NCI-H2029 treated with DMSO at 0.1 percent for 48 hours (cell line): ENCODE measurements at regions not wholly inside any gene's neighbourhood (a gene's known extent, or its start where the extent isn't known, plus 50 kb on each side); places are given as distances from the start of the nearest gene placed in this dataset.
"Not testable (repeated sequence)": the region's sequence is repeated elsewhere in the genome, so short reads cannot be mapped to it uniquely, and the experiment has no call there.

Experiments
- DNase-seq: peaks from one replicate; lab custom pipeline; 2025; lab: John Stamatoyannopoulos, UW

- no peak for DNase-seq
These were observed 91.5 kb upstream of the RREB1 start for GRCh38 chr6:7016226-7016625.

GRCh38 chr6:7021301-7021700 lies 86.5 kb upstream of the RREB1 start:
- DNase-seq: no peak

- no peak for DNase-seq
These were observed 81.9 kb upstream of the RREB1 start for GRCh38 chr6:7025861-7026260.

DNA sequence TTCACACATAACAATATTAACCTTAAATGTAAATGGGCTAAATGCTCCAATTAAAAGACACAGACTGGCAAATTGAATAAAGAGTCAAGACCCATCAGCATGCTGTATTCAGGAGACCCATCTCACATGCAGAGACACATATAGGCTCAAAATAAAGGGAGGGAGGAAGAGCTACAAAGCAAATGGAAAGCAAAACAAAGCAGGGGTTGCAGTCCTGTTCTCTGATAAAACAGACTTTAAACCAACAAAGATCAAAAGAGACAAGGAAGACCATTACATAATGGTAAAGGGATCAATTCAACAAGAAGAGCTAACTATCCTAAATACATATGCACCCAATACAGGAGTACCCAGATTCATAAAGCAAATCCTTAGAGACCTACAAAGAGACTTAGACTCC lies 78.8 kb upstream of the RREB1 start:
- not testable (repeated sequence) for DNase-seq

DNA sequence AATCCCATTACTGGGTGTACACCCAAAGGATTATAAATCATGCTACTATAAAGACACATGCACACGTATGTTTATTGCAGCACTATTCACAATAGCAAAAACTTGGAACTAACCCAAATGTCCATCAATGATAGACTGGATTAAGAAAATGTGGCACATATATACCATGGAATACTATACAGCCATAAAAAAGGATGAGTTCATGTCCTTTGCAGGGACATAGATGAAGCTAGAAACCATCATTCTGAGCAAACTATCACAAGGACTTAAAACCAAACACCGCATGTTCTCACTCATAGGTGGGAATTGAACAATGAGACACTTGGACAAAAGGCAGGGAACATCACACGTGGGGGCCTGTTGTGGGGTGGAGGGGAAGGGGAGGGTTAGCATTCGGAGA lies 76.8 kb upstream of the RREB1 start:
- DNase-seq: not testable (repeated sequence)

- DNase-seq: no peak
These were observed 74.6 kb upstream of the RREB1 start for GRCh38 chr6:7033202-7033601.

GRCh38 chr6:7034055-7034454 lies 73.7 kb upstream of the RREB1 start:
- no peak for DNase-seq

- DNase-seq: no peak
These were observed 71.9 kb upstream of the RREB1 start for GRCh38 chr6:7035837-7036249.

GRCh38 chr6:7041511-7042026 lies 66.2 kb upstream of the RREB1 start:
- DNase-seq: no peak

- DNase-seq: no peak
These were observed 65.6 kb upstream of the RREB1 start for GRCh38 chr6:7042056-7042653.

- no peak for DNase-seq
These were observed 64.9 kb upstream of the RREB1 start for GRCh38 chr6:7042654-7043545.

DNA sequence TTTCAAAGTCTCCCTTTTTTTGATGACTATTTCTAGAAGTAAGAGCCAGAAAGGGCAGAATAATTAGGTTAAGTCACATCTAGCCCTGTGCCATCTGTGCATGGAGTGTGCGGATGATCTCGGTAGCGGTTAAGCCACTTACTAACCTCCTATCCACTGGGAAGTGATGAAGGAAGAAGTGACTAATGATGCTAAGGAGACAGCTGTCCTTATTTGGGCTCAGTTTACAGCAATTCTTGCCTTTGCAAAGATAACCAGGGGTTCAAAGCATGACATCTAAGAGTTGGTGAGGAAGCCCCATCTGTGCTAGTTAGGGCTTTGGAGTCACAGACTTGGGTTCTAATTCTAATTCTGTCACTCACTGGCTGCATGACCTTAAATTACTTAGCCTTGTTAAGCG lies 62.4 kb upstream of the RREB1 start:
- DNase-seq: no peak

GRCh38 chr6:7045746-7046145 lies 62.0 kb upstream of the RREB1 start:
- DNase-seq: no peak

DNA sequence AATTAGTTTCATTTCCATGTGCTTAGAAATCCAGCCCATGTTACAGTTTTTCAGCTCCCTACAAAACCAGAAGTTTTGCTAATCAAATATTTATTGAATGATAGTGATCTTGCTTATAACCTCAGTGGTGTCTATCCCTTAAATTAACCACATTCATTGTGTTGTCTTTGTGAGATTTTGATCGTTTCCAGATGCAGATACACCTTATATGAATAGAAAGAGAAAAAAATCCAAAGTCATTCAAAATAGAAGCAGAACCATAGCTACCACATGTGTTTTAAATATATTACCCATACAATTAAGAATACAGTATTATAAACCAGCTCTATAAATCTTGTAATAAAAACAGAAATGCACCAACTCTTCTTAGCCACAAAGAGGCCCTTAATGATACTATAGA lies 60.6 kb upstream of the RREB1 start:
- DNase-seq: no peak

- no peak for DNase-seq
These were observed 59.8 kb upstream of the RREB1 start for GRCh38 chr6:7047966-7048365.

DNA sequence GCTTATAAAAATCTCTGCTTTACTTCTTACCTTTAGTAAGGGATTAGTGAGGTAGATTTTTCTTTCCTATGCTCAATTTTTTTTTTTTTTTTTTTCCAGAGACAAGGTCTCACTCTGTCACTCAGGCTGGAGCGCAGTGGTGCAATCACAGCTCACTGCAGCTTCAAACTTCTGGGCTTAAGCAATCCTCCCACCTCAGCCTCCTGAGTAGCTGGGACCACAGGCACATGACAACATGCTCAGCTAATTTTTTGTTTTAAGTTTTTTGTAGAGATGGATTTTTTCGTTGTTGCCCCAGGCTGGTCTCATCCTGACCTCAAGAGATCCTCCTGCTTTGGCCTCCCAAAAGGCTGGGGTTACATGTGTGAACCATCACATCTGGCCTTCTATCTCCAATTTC lies 58.9 kb upstream of the RREB1 start:
- no peak for DNase-seq

- DNase-seq: no peak
These were observed 57.8 kb upstream of the RREB1 start for GRCh38 chr6:7050004-7050403.

DNA sequence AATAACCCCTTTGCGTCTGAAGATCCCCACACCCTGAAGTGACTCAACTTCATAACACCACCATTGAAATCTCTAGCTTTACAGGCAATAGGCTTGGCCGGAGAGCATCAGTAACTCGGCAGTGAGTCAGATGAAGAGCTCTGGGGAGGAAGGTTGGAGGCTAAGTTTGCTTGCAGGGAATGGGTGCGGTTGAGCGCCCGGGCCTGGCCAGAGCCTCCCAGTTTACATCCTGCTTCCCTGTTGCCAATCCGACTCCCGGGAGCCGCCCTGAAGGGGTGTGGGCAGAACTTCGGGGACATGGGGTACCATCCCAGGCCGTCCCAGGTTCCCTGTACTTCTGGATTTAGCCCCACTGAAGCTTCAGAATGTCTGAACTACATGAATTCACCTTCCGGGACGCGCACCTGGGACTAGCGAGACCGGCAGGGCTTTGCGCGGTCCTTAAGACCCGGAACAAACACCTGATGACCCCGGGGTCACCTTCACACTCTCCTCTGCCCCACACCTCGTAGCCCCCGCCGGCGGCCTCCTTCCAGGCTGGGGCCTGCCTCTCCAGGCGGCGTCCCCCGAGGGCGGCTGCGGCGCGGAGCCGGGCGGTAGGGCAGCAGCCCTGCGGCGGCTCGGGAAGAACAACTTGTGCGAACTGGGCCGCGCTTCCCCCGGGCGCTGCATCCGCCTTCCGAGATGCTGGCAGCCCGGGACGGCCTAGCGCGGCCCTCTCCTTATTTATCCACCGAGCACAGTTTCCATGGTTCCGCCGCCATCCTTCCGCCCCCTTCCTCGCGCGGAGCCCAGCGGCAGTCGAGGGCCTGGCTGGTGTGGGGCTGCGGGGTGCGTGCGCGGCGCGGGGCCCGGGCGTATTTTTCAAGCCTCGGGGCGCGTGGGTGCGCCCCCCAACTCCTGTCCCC lies 56.6 kb upstream of the RREB1 start:
- DNase-seq: peak; percentile 79

DNA sequence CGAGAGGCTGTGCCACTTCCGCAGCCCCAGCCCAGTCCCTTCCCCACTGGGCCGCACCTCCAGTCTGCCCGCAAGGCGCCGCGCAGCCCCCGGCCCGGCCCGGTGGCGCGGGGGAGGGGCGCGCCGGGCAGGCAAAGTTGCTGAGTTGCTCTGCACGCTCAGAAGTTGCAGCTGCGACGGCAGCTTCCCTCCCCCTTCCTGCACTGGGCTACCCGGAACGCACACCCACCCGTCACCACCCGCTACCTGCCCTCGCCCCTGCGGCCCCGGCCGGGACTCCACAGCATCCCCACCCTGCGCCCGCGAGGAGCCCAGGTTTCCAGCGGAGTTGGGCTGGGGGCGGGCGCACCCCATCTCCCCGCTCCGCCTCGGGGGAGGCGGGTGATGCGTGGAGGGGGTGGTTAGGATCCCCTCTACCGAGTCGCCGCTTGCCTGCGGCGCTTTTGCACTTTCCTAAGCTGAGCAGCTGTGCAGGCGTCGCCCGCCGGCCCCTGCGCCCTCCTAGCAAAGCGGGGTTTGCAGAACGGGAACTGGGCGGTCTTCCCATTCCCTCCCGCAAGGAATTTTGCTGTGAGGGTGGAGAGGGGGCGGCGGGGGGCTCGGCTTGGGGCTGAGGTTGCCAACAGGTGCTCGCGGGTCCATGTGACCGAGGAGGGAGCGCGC lies 55.9 kb upstream of the RREB1 start:
- DNase-seq: peak; percentile 26

GRCh38 chr6:7052443-7053011 lies 55.2 kb upstream of the RREB1 start:
- no peak for DNase-seq

GRCh38 chr6:7053125-7053774 lies 54.5 kb upstream of the RREB1 start:
- no peak for DNase-seq
